Breast epithelium (tissue), 4 donors: ENCODE measurements at regions not wholly inside any gene's neighbourhood (a gene's known extent, or its start where the extent isn't known, plus 50 kb on each side); places are given as distances from the start of the nearest gene placed in this dataset.
"Not testable (repeated sequence)": the region's sequence is repeated elsewhere in the genome, so short reads cannot be mapped to it uniquely, and the experiment has no call there.

ENCODE experiments used
- DNase-seq, 2 donors: peaks; one replicate each; pipeline ENCODE4 v3.0.0-alpha.2; 2019; ENCODE audit warnings: low spot score in 2 of 2
- H3K27ac ChIP-seq, 2 donors: fragments of 200-600 bp; sonication (generic) in 1 of 2; one replicate each; pipeline ENCODE4 v1.5.1; 2016 to 2019; ENCODE audit warnings: mild to moderate bottlenecking in 1 of 2
- H3K27me3 ChIP-seq, 2 donors: fragments of 200-600 bp; sonication (generic) in 1 of 2; one replicate each; pipeline versions ENCODE4 v1.5.1 to v1.6.0; 2017 to 2019; ENCODE audit warnings: control low read depth in 1 of 2, mild to moderate bottlenecking in 1 of 2
- H3K36me3 ChIP-seq: fragments of 200-600 bp; one replicate; pipeline ENCODE4 v1.5.1; 2019
- H3K4me1 ChIP-seq, 2 donors: fragments of 200-600 bp; sonication (generic); one replicate each; pipeline ENCODE4 v1.5.1; 2016 to 2019; ENCODE audit warnings: control low read depth in 1 of 2
- H3K4me3 ChIP-seq, 3 donors: fragments of 200-600 bp; sonication (generic); 1 replicate in 2 of 3; 2 replicates in 1 of 3; pipeline ENCODE4 v1.5.1; 2016 to 2019; ENCODE audit warnings: mild to moderate bottlenecking in 3 of 3, moderate library complexity in 2 of 3
- H3K9me3 ChIP-seq, 2 donors: fragments of 200-600 bp; sonication (generic) in 1 of 2; one replicate each; pipeline ENCODE4 v1.5.1; 2016 to 2019; ENCODE audit warnings: control low read depth in 1 of 2
- CTCF ChIP-seq, 3 donors: fragments of 450-650 bp; IDR thresholded peaks; one replicate each; pipeline ENCODE4 v1.5.1; 2016 to 2017; ENCODE audit warnings: antibody characterized with exemption in 3 of 3, mild to moderate bottlenecking in 3 of 3, moderate library complexity in 3 of 3
- POLR2A ChIP-seq: fragments of 450-650 bp; IDR thresholded peaks from one replicate; pipeline ENCODE4 v1.6.1; 2016; ENCODE audit warnings: antibody characterized with exemption, mild to moderate bottlenecking, moderate library complexity
- POLR2AphosphoS5 ChIP-seq, 3 donors: sonication (generic); formaldehyde crosslinking; IDR thresholded peaks; one replicate each; pipeline ENCODE4 v1.6.1; 2017; ENCODE audit warnings: antibody characterized with exemption in 3 of 3
- intact Hi-C: fragments of 100-400 bp; cut with DNase I; formaldehyde crosslinking; loops from one replicate; pipeline ENCODE4 v1.15.1; 2023; ENCODE audit warnings: low total_unique reads

DNA sequence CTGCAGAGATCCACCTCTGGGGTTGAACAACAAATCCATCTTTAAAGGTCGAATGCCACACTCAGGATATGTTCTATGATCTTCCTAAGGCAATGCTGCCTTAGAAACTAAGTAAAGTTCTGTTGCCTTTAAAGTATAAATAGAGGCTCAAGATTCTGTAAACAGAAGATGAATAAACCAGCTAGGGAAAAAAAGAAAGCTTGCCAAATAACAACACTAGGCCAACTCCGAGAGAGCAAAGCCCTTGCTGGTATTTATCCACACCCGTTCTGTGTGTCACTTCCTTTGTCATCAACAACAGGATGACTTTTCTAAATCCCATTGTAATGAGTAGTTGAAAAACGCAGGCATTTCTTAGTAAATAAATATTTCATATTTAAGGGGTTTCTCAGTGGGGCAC, 330.0 kb upstream of the GLI3 start:
- Histone ChIP-seq H3K4me3 (no peak overlapping the region), H3K9me3 (peaks cover 0 to 6% of the 10 kb centered on the region in 2 donors), H3K27ac (peak overlapping the region in 1 of 2 donors; percentile 32), H3K4me1 (no peaks in the 10 kb centered on the region), H3K27me3 (no peaks in the 10 kb centered on the region), H3K36me3 (no peaks in the 10 kb centered on the region)
- no peak for DNase-seq
- intact Hi-C loops: no loop called here
- TF ChIP-seq POLR2AphosphoS5 (IDR thresholded peaks at IDR 0.05) (no peak), CTCF (IDR thresholded peaks at IDR 0.05) (no peak), POLR2A (no peak)

DNA sequence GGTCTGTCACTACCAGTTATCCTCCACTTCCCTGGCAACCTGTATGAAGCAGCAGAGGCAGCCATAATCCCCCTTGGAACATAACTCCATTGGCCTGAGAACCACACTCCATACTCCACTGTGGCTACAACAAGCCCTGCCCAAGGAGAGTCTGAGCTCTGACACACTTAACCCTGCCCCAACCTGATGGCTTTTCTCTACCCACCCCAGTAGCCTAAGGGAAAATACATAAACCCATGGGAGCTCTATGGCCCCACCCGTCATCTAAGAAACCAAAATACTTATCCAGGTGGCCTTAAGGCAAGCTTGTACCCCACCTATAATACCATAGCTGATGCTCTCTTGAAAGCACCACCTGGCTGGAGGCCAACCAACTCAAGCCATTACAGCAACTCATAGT, 324.8 kb upstream of the GLI3 start:
- DNase-seq: no peak
- H3K27me3 ChIP-seq: no peaks in the 10 kb centered on the region
- H3K27ac ChIP-seq: no peak overlapping the region
- peaks cover 0 to 6% of the 10 kb centered on the region in 2 donors for H3K9me3 ChIP-seq
- TF ChIP-seq POLR2AphosphoS5 (IDR thresholded peaks at IDR 0.05) (no peak), CTCF (IDR thresholded peaks at IDR 0.05) (no peak), POLR2A (no peak)
- H3K4me1 ChIP-seq: no peaks in the 10 kb centered on the region
- no peaks in the 10 kb centered on the region for H3K36me3 ChIP-seq
- intact Hi-C loops: no loop called here
- no peak overlapping the region for H3K4me3 ChIP-seq

DNA sequence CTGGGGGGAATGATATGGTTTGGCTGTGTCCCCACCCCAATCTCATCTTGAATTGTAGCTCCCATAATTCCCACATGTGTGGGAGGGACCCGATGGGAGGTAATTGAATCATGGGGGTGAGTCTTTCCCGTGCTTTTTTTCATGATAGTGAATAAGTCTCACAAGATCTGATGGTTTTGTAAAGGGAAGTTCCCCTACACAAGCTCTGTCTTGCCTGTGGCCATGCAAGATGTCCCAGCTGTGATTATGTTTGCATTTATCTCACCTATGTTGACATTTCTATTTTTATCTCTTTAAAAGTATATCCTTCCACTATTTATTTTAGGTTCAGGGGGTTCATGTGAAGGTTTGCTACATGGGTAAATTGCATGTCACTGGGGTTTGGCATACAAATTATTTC, 323.9 kb upstream of the GLI3 start:
- Histone ChIP-seq H3K27ac (no peak overlapping the region), H3K9me3 (peaks cover 4 to 6% of the 10 kb centered on the region in 2 donors), H3K36me3 (no peaks in the 10 kb centered on the region), H3K27me3 (no peaks in the 10 kb centered on the region), H3K4me3 (no peak overlapping the region), H3K4me1 (no peaks in the 10 kb centered on the region)
- intact Hi-C loops: no loop called here
- TF ChIP-seq CTCF (IDR thresholded peaks at IDR 0.05) (no peak), POLR2A (no peak)
- no peak for DNase-seq

GRCh38 chr7:42554932-42555331, 317.9 kb upstream of the GLI3 start:
- peaks cover 18 to 37% of the 10 kb centered on the region in 2 donors for H3K9me3 ChIP-seq
- H3K27me3 ChIP-seq, H3K4me1 ChIP-seq, H3K4me3 ChIP-seq, intact Hi-C loops, H3K36me3 ChIP-seq, H3K27ac ChIP-seq, DNase-seq: not testable (repeated sequence)

DNA sequence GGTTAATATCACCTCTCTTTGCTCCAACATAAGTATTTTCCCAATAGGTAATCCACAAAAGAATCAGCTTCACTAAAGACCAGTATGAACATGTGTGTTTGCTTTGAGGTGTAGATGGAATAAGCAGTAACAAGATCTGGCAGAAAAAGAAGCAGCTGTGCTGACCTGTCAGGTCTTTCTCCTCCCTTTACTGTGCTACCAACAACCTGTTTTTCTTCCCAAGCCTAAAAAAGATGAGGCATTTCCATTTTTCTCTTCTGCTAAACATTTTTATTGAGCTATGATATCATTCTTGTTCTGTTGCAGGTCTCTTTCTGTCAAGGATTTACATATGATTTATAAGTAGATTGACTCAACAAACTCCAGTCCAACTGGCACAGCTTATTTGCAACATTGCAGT, 315.2 kb upstream of the GLI3 start:
- Histone ChIP-seq H3K4me3 (no peak overlapping the region), H3K27me3 (no peaks in the 10 kb centered on the region), H3K36me3 (no peaks in the 10 kb centered on the region), H3K9me3 (peaks cover 18 to 37% of the 10 kb centered on the region in 2 donors), H3K27ac (no peak overlapping the region), H3K4me1 (no peaks in the 10 kb centered on the region)
- intact Hi-C loops: no loop called here
- DNase-seq: no peak
- TF ChIP-seq CTCF (IDR thresholded peaks at IDR 0.05) (no peak), POLR2A (no peak), POLR2AphosphoS5 (IDR thresholded peaks at IDR 0.05) (no peak)

DNA sequence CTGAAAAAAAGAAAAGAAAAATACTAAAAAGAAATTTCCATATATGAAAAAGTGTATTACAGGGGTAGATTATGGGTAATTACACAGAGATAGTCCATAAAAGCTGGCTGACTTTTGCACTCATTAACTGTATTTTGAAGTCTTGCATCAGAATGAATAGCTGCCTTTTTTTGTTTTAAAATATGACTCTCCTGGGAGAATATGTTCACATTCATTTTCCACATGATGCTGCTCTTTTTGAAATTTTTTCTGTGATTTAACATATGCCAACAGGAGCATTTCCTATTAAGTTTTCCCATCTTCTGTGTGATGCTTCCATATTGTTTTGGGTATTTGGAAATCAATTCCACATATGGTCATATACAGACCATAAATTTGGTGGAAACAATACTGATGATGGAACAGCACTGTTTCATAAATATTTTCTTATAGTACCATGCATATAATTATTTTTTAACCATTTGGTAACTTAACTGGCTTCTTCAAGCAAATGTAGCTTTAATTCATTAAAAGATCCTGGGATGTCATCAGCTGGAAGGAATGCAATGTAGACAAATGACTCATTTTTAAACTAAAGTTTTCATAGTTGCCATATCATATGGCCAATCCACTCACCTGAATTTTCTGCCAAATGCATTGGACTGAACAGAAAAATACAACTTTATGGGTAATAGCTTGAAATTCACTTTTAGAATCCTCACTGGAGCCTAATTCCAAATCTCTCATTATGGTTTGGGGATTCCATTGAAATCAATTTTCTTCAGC, 313.9 kb upstream of the GLI3 start:
- Histone ChIP-seq H3K4me1 (no peaks in the 10 kb centered on the region), H3K36me3 (no peaks in the 10 kb centered on the region), H3K9me3 (peaks cover 18 to 33% of the 10 kb centered on the region in 2 donors), H3K27me3 (no peaks in the 10 kb centered on the region), H3K27ac (no peak overlapping the region), H3K4me3 (no peak overlapping the region)
- intact Hi-C loops: no loop called here
- TF ChIP-seq POLR2AphosphoS5 (IDR thresholded peaks at IDR 0.05) (no peak), POLR2A (no peak), CTCF (IDR thresholded peaks at IDR 0.05) (no peak)
- DNase-seq: no peak
